ENCODE measurements at regions not wholly inside any gene's neighbourhood (a gene's known extent, or its start where the extent isn't known, plus 50 kb on each side); places are given as distances from the start of the nearest gene placed in this dataset.

GRCh38 chr1:239739375-239739774 is 352.3 kb upstream of the FMN2 start:
- H3K36me3 ChIP-seq (ENCODE audit: insufficient read depth, low read length), result no peaks in the 10 kb centered on the region
- H3K4me1 ChIP-seq (ENCODE audit: insufficient read depth, low read length), result no peaks in the 10 kb centered on the region
- no peaks in the 10 kb centered on the region for H3K27me3 ChIP-seq (ENCODE audit: insufficient read depth, low read length)
- H3K9me3 ChIP-seq (ENCODE audit: low read length), result no peaks in the 10 kb centered on the region
- no peak overlapping the region for H2AFZ ChIP-seq (ENCODE audit: low read depth, low read length)
- no peak overlapping the region for H3K4me3 ChIP-seq (ENCODE audit: low read length)

- no peaks in the 10 kb centered on the region for H3K27me3 ChIP-seq (ENCODE audit: insufficient read depth, low read length)
- no peaks in the 10 kb centered on the region for H3K4me1 ChIP-seq (ENCODE audit: insufficient read depth, low read length)
- no peaks in the 10 kb centered on the region for H3K9me3 ChIP-seq (ENCODE audit: low read length)
- no peak overlapping the region for H3K4me3 ChIP-seq (ENCODE audit: low read length)
- no peak overlapping the region for H2AFZ ChIP-seq (ENCODE audit: low read depth, low read length)
- no peaks in the 10 kb centered on the region for H3K36me3 ChIP-seq (ENCODE audit: insufficient read depth, low read length)
These were observed 351.8 kb upstream of the FMN2 start for GRCh38 chr1:239739919-239740318.

- Histone ChIP-seq H3K27me3 (ENCODE audit: insufficient read depth, low read length) (no peaks in the 10 kb centered on the region), H2AFZ (ENCODE audit: low read depth, low read length) (no peak overlapping the region), H3K36me3 (ENCODE audit: insufficient read depth, low read length) (no peaks in the 10 kb centered on the region), H3K9me3 (ENCODE audit: low read length) (no peaks in the 10 kb centered on the region), H3K4me3 (ENCODE audit: low read length) (no peak overlapping the region), H3K4me1 (ENCODE audit: insufficient read depth, low read length) (no peaks in the 10 kb centered on the region)
These were observed 349.1 kb upstream of the FMN2 start for GRCh38 chr1:239742416-239743109.

- Histone ChIP-seq H2AFZ (ENCODE audit: low read depth, low read length) (no peak overlapping the region), H3K4me1 (ENCODE audit: insufficient read depth, low read length) (no peaks in the 10 kb centered on the region), H3K27me3 (ENCODE audit: insufficient read depth, low read length) (no peaks in the 10 kb centered on the region), H3K4me3 (ENCODE audit: low read length) (no peak overlapping the region), H3K36me3 (ENCODE audit: insufficient read depth, low read length) (no peaks in the 10 kb centered on the region), H3K9me3 (ENCODE audit: low read length) (no peaks in the 10 kb centered on the region)
These were observed 346.8 kb upstream of the FMN2 start for GRCh38 chr1:239744851-239745250.

- Histone ChIP-seq H3K27me3 (ENCODE audit: insufficient read depth, low read length) (no peaks in the 10 kb centered on the region), H3K4me3 (ENCODE audit: low read length) (no peak overlapping the region), H3K4me1 (ENCODE audit: insufficient read depth, low read length) (no peaks in the 10 kb centered on the region), H3K9me3 (ENCODE audit: low read length) (no peaks in the 10 kb centered on the region), H2AFZ (ENCODE audit: low read depth, low read length) (no peak overlapping the region), H3K36me3 (ENCODE audit: insufficient read depth, low read length) (no peaks in the 10 kb centered on the region)
These were observed 336.4 kb upstream of the FMN2 start for GRCh38 chr1:239755107-239755912.

- Histone ChIP-seq H3K36me3 (ENCODE audit: insufficient read depth, low read length) (no peaks in the 10 kb centered on the region), H3K4me1 (ENCODE audit: insufficient read depth, low read length) (no peaks in the 10 kb centered on the region), H3K9me3 (ENCODE audit: low read length) (no peaks in the 10 kb centered on the region), H2AFZ (ENCODE audit: low read depth, low read length) (no peak overlapping the region), H3K27me3 (ENCODE audit: insufficient read depth, low read length) (no peaks in the 10 kb centered on the region), H3K4me3 (ENCODE audit: low read length) (no peak overlapping the region)
These were observed 334.0 kb upstream of the FMN2 start for GRCh38 chr1:239757716-239758115.

GRCh38 chr1:239758756-239759155 is 332.9 kb upstream of the FMN2 start:
- Histone ChIP-seq H3K4me1 (ENCODE audit: insufficient read depth, low read length) (no peaks in the 10 kb centered on the region), H2AFZ (ENCODE audit: low read depth, low read length) (no peak overlapping the region), H3K36me3 (ENCODE audit: insufficient read depth, low read length) (no peaks in the 10 kb centered on the region), H3K4me3 (ENCODE audit: low read length) (no peak overlapping the region), H3K9me3 (ENCODE audit: low read length) (no peaks in the 10 kb centered on the region), H3K27me3 (ENCODE audit: insufficient read depth, low read length) (no peaks in the 10 kb centered on the region)

GRCh38 chr1:239761509-239761908 is 330.2 kb upstream of the FMN2 start:
- Histone ChIP-seq H3K4me3 (ENCODE audit: low read length) (no peak overlapping the region), H2AFZ (ENCODE audit: low read depth, low read length) (no peak overlapping the region), H3K27me3 (ENCODE audit: insufficient read depth, low read length) (no peaks in the 10 kb centered on the region), H3K9me3 (ENCODE audit: low read length) (no peaks in the 10 kb centered on the region), H3K36me3 (ENCODE audit: insufficient read depth, low read length) (no peaks in the 10 kb centered on the region), H3K4me1 (ENCODE audit: insufficient read depth, low read length) (no peaks in the 10 kb centered on the region)

- no peaks in the 10 kb centered on the region for H3K27me3 ChIP-seq (ENCODE audit: insufficient read depth, low read length)
- no peaks in the 10 kb centered on the region for H3K4me1 ChIP-seq (ENCODE audit: insufficient read depth, low read length)
- H3K36me3 ChIP-seq (ENCODE audit: insufficient read depth, low read length), result no peaks in the 10 kb centered on the region
- H2AFZ ChIP-seq (ENCODE audit: low read depth, low read length), result no peak overlapping the region
- H3K9me3 ChIP-seq (ENCODE audit: low read length), result no peaks in the 10 kb centered on the region
- no peak overlapping the region for H3K4me3 ChIP-seq (ENCODE audit: low read length)
These were observed 327.8 kb upstream of the FMN2 start for GRCh38 chr1:239763850-239764249.

GRCh38 chr1:239764546-239764945 is 327.1 kb upstream of the FMN2 start:
- no peaks in the 10 kb centered on the region for H3K27me3 ChIP-seq (ENCODE audit: insufficient read depth, low read length)
- no peak overlapping the region for H3K4me3 ChIP-seq (ENCODE audit: low read length)
- no peaks in the 10 kb centered on the region for H3K9me3 ChIP-seq (ENCODE audit: low read length)
- H3K36me3 ChIP-seq (ENCODE audit: insufficient read depth, low read length), result no peaks in the 10 kb centered on the region
- no peaks in the 10 kb centered on the region for H3K4me1 ChIP-seq (ENCODE audit: insufficient read depth, low read length)
- H2AFZ ChIP-seq (ENCODE audit: low read depth, low read length), result no peak overlapping the region

GRCh38 chr1:239765163-239765562 is 326.5 kb upstream of the FMN2 start:
- Histone ChIP-seq H3K27me3 (ENCODE audit: insufficient read depth, low read length) (no peaks in the 10 kb centered on the region), H3K9me3 (ENCODE audit: low read length) (no peaks in the 10 kb centered on the region), H2AFZ (ENCODE audit: low read depth, low read length) (no peak overlapping the region), H3K36me3 (ENCODE audit: insufficient read depth, low read length) (no peaks in the 10 kb centered on the region), H3K4me3 (ENCODE audit: low read length) (no peak overlapping the region), H3K4me1 (ENCODE audit: insufficient read depth, low read length) (no peaks in the 10 kb centered on the region)

- Histone ChIP-seq H3K4me3 (ENCODE audit: low read length) (no peak overlapping the region), H3K36me3 (ENCODE audit: insufficient read depth, low read length) (no peaks in the 10 kb centered on the region), H3K4me1 (ENCODE audit: insufficient read depth, low read length) (no peaks in the 10 kb centered on the region), H2AFZ (ENCODE audit: low read depth, low read length) (no peak overlapping the region), H3K9me3 (ENCODE audit: low read length) (no peaks in the 10 kb centered on the region), H3K27me3 (ENCODE audit: insufficient read depth, low read length) (no peaks in the 10 kb centered on the region)
These were observed 320.1 kb upstream of the FMN2 start for GRCh38 chr1:239771550-239771949.

GRCh38 chr1:239772446-239772845 is 319.2 kb upstream of the FMN2 start:
- H3K4me3 ChIP-seq (ENCODE audit: low read length), result no peak overlapping the region
- no peaks in the 10 kb centered on the region for H3K4me1 ChIP-seq (ENCODE audit: insufficient read depth, low read length)
- no peaks in the 10 kb centered on the region for H3K36me3 ChIP-seq (ENCODE audit: insufficient read depth, low read length)
- H2AFZ ChIP-seq (ENCODE audit: low read depth, low read length), result no peak overlapping the region
- no peaks in the 10 kb centered on the region for H3K27me3 ChIP-seq (ENCODE audit: insufficient read depth, low read length)
- no peaks in the 10 kb centered on the region for H3K9me3 ChIP-seq (ENCODE audit: low read length)
